ENCODE measurements at regions not wholly inside any gene's neighbourhood (a gene's known extent, or its start where the extent isn't known, plus 50 kb on each side); places are given as distances from the start of the nearest gene placed in this dataset.

DNA sequence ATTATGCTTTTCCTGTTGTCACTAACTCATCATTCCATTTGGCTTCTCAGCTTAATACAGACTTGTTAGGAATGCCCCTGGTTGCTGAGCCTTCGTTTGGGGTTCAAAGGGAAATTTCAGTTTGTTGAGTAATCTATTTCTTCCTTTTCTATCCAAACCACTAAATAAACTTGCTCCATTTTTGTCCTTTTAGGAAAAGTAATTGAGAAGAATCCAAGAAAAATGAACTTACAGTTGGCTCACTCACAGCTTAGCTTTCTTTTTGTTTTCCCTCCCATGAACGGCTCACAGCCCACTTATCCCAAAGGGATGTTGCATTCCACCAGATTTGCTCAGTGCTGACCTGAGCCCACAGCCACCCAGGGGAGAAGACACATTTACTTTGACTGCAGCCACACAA, 73.9 kb downstream of the SOX11 start:
- TF ChIP-seq POLR2A (IDR thresholded peaks at IDR 0.05): no peak
- TF ChIP-seq, protein P1, sequence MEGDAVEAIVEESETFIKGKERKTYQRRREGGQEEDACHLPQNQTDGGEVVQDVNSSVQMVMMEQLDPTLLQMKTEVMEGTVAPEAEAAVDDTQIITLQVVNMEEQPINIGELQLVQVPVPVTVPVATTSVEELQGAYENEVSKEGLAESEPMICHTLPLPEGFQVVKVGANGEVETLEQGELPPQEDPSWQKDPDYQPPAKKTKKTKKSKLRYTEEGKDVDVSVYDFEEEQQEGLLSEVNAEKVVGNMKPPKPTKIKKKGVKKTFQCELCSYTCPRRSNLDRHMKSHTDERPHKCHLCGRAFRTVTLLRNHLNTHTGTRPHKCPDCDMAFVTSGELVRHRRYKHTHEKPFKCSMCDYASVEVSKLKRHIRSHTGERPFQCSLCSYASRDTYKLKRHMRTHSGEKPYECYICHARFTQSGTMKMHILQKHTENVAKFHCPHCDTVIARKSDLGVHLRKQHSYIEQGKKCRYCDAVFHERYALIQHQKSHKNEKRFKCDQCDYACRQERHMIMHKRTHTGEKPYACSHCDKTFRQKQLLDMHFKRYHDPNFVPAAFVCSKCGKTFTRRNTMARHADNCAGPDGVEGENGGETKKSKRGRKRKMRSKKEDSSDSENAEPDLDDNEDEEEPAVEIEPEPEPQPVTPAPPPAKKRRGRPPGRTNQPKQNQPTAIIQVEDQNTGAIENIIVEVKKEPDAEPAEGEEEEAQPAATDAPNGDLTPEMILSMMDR (IDR thresholded peaks at IDR 0.05 in 4 of 5, conservative IDR thresholded peaks at IDR 0.05 in 1 of 5): no peak

Data from gastrocnemius medialis (tissue), 4 donors.